ENCODE measurements at regions not wholly inside any gene's neighbourhood (a gene's known extent, or its start where the extent isn't known, plus 50 kb on each side); places are given as distances from the start of the nearest gene placed in this dataset.

DNA sequence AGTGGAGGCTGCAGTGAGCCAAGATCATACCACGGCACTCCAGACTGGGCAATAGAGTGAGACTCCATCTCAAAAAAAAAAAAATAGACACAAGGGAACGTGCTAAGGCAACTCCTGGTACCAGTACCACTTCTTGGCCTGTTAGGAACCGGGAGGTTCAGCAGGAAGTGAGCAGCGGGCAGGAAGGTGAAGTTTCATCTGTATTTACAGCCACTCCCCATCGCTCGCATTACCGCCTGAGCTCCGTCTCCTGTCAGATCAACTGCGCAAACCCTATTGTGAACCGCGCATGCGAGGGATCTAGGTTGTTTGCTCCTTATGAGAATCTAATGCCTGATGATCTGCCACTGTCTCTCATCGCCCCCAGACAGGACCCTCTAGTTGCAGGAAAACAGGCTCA, 69.9 kb upstream of the FOXK1 start:
- DNase-seq (ENCODE audit: low spot score): no peak
- FAIRE-seq: no peak

- DNase-seq (ENCODE audit: low spot score) (peak; percentile 51), FAIRE-seq (no peak)
These were observed 68.9 kb upstream of the FOXK1 start for GRCh38 chr7:4612939-4613841.

DNA sequence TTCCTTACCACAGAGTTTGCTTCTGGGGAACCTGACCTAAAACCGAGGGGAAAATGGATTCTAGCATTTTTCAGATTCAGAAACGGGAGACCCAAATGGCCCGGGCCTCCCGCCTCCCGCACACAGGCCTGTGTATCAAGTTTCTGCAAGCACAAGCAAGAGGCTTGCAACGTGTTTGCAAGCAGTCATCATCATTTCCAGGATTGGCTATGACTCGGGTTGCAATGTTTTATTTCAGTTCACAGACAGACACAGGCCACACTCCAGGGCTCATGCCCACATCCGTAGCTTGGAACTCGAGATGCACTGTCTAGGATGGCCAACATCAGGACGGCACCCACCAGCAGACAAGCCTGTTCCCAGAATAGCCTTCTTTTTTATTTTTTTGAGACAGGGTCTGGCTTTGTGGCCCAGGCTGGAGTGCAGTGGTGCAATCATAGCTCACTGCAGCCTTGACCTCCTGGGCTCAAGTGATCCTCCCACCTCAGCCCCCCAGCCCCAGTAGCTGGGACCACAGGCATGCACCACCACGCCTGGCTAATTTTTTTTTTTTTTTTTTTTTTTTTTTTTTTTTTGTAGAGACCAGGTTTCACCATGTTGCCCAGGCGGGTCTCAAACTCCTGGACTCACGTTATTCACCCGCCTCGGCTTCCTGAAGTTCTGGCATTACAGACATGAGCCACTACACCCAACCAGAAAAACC, 68.1 kb upstream of the FOXK1 start:
- no peak for DNase-seq (ENCODE audit: low spot score)
- FAIRE-seq: no peak

GRCh38 chr7:4616116-4616515, 66.0 kb upstream of the FOXK1 start:
- FAIRE-seq (no peak), DNase-seq (ENCODE audit: low spot score) (no peak)

- no peak for FAIRE-seq
These were observed 60.7 kb upstream of the FOXK1 start for GRCh38 chr7:4621396-4621795.

DNA sequence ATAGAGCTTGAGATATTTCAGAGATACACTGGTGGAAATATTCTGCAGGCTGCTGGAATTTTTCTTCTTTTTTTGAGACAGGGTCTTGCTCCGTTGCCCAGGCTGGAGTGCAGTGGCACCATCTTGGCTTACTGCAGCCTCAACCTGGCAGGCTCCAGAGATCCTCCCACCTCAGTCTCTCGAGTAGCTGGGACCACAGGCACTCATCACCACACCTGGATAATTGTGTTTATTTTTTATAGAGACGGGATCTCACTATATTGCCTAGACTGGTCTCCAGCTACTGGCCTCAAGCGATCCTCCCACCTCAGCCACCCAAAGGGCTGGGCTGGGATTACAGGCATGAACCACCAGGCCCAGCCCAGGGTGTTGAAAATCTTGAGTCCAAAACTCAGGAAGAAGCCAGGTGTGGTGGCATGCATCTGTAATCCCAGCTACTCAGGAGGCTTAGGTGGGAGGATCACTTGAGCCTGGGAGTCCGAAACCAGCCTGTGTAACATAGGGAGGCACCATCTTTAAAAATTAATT, 55.7 kb upstream of the FOXK1 start:
- DNase-seq (ENCODE audit: low spot score): no peak
- no peak for FAIRE-seq

More at GRCh38 chr7:4621396-4621795, 60.7 kb upstream of the FOXK1 start:
- no peak for DNase-seq (ENCODE audit: low spot score)

- FAIRE-seq: no peak
These were observed 52.7 kb upstream of the FOXK1 start for GRCh38 chr7:4629287-4629895.

DNA sequence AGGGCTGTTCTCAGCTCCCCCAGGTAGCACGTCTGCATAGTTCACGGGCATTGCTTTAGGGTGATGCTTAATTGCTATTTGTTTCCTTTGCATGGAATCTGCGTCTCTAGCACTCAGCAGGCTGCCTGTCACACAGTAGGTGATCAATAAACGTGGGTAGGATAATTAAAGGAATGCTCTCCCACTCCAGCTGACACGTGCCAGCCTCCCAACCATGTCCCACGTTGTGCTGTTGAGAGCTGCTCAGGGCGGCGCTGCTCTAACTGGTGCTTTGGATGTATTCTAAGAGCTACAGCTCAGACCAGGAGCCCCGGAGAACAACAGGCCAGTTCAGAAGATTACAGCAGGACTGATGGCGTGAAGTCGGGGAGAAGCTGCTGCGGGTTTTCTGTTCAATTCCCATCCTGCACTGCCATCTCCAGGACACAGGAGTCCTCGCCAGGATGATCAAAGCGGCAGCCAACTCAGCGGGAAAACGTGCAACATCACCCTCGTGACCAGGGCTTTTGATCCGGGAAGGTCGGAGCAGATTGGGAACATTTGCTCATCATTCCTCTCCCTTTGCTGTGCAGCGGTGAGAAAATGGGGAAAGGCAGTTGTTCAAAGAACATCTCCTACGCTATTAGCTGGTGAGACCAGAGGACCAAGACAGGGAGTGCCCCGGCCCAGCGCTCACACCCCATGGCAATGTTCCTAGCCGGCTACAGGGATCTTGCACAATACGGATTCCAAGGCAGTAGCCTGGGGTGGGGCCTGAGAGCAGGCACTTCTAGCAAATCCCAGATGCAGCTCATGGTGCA, 50.5 kb upstream of the FOXK1 start:
- FAIRE-seq (peak; percentile 63), DNase-seq (ENCODE audit: low spot score) (peak; percentile 70)

More at GRCh38 chr7:4629287-4629895, 52.7 kb upstream of the FOXK1 start:
- no peak for DNase-seq (ENCODE audit: low spot score)
